D341Med (cell line): ENCODE measurements at regions not wholly inside any gene's neighbourhood (a gene's known extent, or its start where the extent isn't known, plus 50 kb on each side); places are given as distances from the start of the nearest gene placed in this dataset.

Experiments
- DNase-seq: peaks from one replicate; pipeline ENCODE4 v3.0.0; 2012; ENCODE audit warnings: low spot score

- DNase-seq = no peak
Observed at GRCh38 chr2:22734373-22735045, 650.5 kb upstream of the KLHL29 start.

GRCh38 chr2:22737144-22737543, 647.8 kb upstream of the KLHL29 start:
- DNase-seq = no peak

GRCh38 chr2:22741216-22741615, 643.8 kb upstream of the KLHL29 start:
- DNase-seq = no peak

GRCh38 chr2:22748909-22749308, 636.1 kb upstream of the KLHL29 start:
- DNase-seq = no peak

GRCh38 chr2:22753476-22753875, 631.5 kb upstream of the KLHL29 start:
- no peak for DNase-seq

- DNase-seq = no peak
Observed at GRCh38 chr2:22756276-22757043, 628.5 kb upstream of the KLHL29 start.

- no peak for DNase-seq
Observed at GRCh38 chr2:22769497-22769896, 615.5 kb upstream of the KLHL29 start.

- no peak for DNase-seq
Observed at GRCh38 chr2:22784566-22784965, 600.4 kb upstream of the KLHL29 start.

- no peak for DNase-seq
Observed at GRCh38 chr2:22786817-22787216, 598.2 kb upstream of the KLHL29 start.

GRCh38 chr2:22787745-22788144, 597.2 kb upstream of the KLHL29 start:
- DNase-seq = no peak

- DNase-seq = no peak
Observed at GRCh38 chr2:22788749-22789327, 596.1 kb upstream of the KLHL29 start.

- no peak for DNase-seq
Observed at GRCh38 chr2:22795287-22795866, 589.6 kb upstream of the KLHL29 start.

- DNase-seq = no peak
Observed at GRCh38 chr2:22798386-22798785, 586.6 kb upstream of the KLHL29 start.

- no peak for DNase-seq
Observed at GRCh38 chr2:22800412-22800811, 584.6 kb upstream of the KLHL29 start.

- no peak for DNase-seq
Observed at GRCh38 chr2:22801071-22801470, 583.9 kb upstream of the KLHL29 start.

GRCh38 chr2:22801970-22802369, 583.0 kb upstream of the KLHL29 start:
- DNase-seq = no peak

- DNase-seq = no peak
Observed at GRCh38 chr2:22807872-22808271, 577.1 kb upstream of the KLHL29 start.

- no peak for DNase-seq
Observed at GRCh38 chr2:22810602-22811001, 574.4 kb upstream of the KLHL29 start.

- DNase-seq = no peak
Observed at GRCh38 chr2:22812065-22812680, 572.8 kb upstream of the KLHL29 start.

- no peak for DNase-seq
Observed at GRCh38 chr2:22817197-22817596, 567.8 kb upstream of the KLHL29 start.

- DNase-seq = no peak
Observed at GRCh38 chr2:22821458-22821857, 563.5 kb upstream of the KLHL29 start.

- DNase-seq = no peak
Observed at GRCh38 chr2:22822835-22823234, 562.1 kb upstream of the KLHL29 start.

- no peak for DNase-seq
Observed at GRCh38 chr2:22824618-22825017, 560.4 kb upstream of the KLHL29 start.
